Natural killer cell (primary cell): ENCODE measurements at regions not wholly inside any gene's neighbourhood (a gene's known extent, or its start where the extent isn't known, plus 50 kb on each side); places are given as distances from the start of the nearest gene placed in this dataset.

ENCODE experiments used
- ATAC-seq, 3 donors: fragments of 150-1000 bp in 2 of 3; fragments of 200-7000 bp in 1 of 3; cut with Tn5 transposase; 1 replicate in 1 of 3; 2 replicates in 2 of 3; pipeline ENCODE4 v1.10.0; 2021; ENCODE audit warnings: mild to moderate bottlenecking in 2 of 3, moderate library complexity in 2 of 3
- DNase-seq, 2 donors: peaks; one replicate each; pipeline versions ENCODE4 v3.0.0 to v3.0.0-alpha.2; 2013 to 2021; ENCODE audit warnings: mixed read lengths in 1 of 2
- H3K27ac ChIP-seq: one replicate; pipeline ENCODE4 v1.5.1; 2013; ENCODE audit warnings: mild to moderate bottlenecking, low read length
- H3K27me3 ChIP-seq: one replicate; pipeline ENCODE4 v1.6.1; 2013; ENCODE audit warnings: low read length; ENCODE audit not compliant: control insufficient read depth, insufficient read depth
- H3K36me3 ChIP-seq: one replicate; pipeline ENCODE4 v1.6.1; 2013; ENCODE audit warnings: low read length; ENCODE audit not compliant: control insufficient read depth, insufficient read depth
- H3K4me1 ChIP-seq: one replicate; pipeline ENCODE4 v1.6.1; 2013; ENCODE audit warnings: low read length; ENCODE audit not compliant: control insufficient read depth, insufficient read depth
- H3K4me3 ChIP-seq: one replicate; pipeline ENCODE4 v1.5.1; 2013; ENCODE audit warnings: low read length
- H3K9me3 ChIP-seq: one replicate; pipeline ENCODE4 v1.6.1; 2013; ENCODE audit warnings: low read length; ENCODE audit not compliant: control insufficient read depth, insufficient read depth
- H3K27ac Mint-ChIP-seq, 2 donors: one replicate each; pipeline ENCODE4 v1.8.0; 2022; ENCODE audit warnings: mild to moderate bottlenecking in 2 of 2, mixed read lengths in 2 of 2, moderate library complexity in 1 of 2
- H3K27me3 Mint-ChIP-seq, 2 donors: one replicate each; pipeline ENCODE4 v1.8.0; 2022; ENCODE audit warnings: low read depth in 2 of 2, mixed read lengths in 2 of 2
- H3K36me3 Mint-ChIP-seq: one replicate; pipeline ENCODE4 v1.8.0; 2022; ENCODE audit warnings: mixed read lengths
- H3K4me1 Mint-ChIP-seq, 2 donors: one replicate each; pipeline ENCODE4 v1.8.0; 2022; ENCODE audit warnings: mixed read lengths in 2 of 2
- H3K4me3 Mint-ChIP-seq: one replicate; pipeline ENCODE4 v1.8.0; 2022; ENCODE audit warnings: mild to moderate bottlenecking, moderate library complexity, mixed read lengths
- H3K9me3 Mint-ChIP-seq, 2 donors: one replicate each; pipeline ENCODE4 v1.8.0; 2022; ENCODE audit warnings: mixed read lengths in 2 of 2
- CTCF ChIP-seq: fragments of 200-600 bp; IDR thresholded peaks from one replicate; pipeline ENCODE4 v1.8.0; 2022; ENCODE audit warnings: antibody characterized with exemption
- WGBS: methylation state at CpG from one replicate; pipeline ENCODE4 v1.1.7; 2013; ENCODE audit warnings: missing lambda C conversion rate; ENCODE audit not compliant: insufficient coverage; 5-methylcytosine and 5-hydroxymethylcytosine counted together
- intact Hi-C: fragments of 100-400 bp; cut with micrococcal nuclease; formaldehyde crosslinking; loops from one replicate; pipeline ENCODE4 v1.14.2; 2022

GRCh38 chr12:78406213-78406612 is 458.4 kb upstream of the SYT1 start:
- no peaks in the 10 kb centered on the region for H3K4me1 ChIP-seq
- no peak overlapping the region for H3K4me3 ChIP-seq
- WGBS, result 100% methylated on average over 1 of the region's 2 CpGs
- H3K27ac ChIP-seq, result no peak overlapping the region
- H3K9me3 ChIP-seq, result no peaks in the 10 kb centered on the region
- no peaks in the 10 kb centered on the region for H3K27me3 ChIP-seq
- Mint-ChIP-seq H3K27me3 (no peaks in the 10 kb centered on the region), H3K9me3 (peaks cover 0 to 7% of the 10 kb centered on the region in 2 donors), H3K4me1 (no peaks in the 10 kb centered on the region), H3K27ac (no peak overlapping the region), H3K4me3 (no peak overlapping the region), H3K36me3 (no peaks in the 10 kb centered on the region)
- intact Hi-C loops, result no loop called here
- H3K36me3 ChIP-seq, result no peaks in the 10 kb centered on the region
- DNase-seq, result no peak
- ATAC-seq, result no peak
- no peak for TF ChIP-seq CTCF

DNA sequence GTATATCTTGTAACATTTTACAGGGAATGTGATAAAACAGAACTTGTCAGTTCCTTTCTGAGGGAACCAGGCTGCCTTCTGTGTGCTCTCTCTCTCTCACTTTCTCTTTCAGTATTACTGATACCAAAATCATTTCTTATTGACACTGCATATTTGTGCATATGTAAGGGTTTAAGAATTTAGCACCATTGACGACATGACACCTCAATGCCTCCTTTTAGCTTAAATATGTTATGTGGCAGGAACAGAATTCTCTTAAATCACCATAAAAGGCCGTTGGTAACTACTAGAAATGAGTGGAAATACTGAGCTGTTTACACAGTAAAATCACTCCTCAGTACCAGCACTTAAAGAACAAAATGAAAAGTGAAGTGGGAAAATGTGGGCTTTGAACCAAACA is 457.7 kb upstream of the SYT1 start:
- Histone ChIP-seq H3K4me1 (no peaks in the 10 kb centered on the region), H3K36me3 (no peaks in the 10 kb centered on the region), H3K4me3 (no peak overlapping the region), H3K27ac (no peak overlapping the region), H3K27me3 (no peaks in the 10 kb centered on the region), H3K9me3 (no peaks in the 10 kb centered on the region)
- TF ChIP-seq CTCF, result no peak
- no peaks in the 10 kb centered on the region for H3K4me1 Mint-ChIP-seq
- no peak overlapping the region for H3K4me3 Mint-ChIP-seq
- intact Hi-C loops, result no loop called here
- peaks cover 0 to 9% of the 10 kb centered on the region in 2 donors for H3K9me3 Mint-ChIP-seq
- DNase-seq, result no peak
- no peak overlapping the region for H3K27ac Mint-ChIP-seq
- H3K27me3 Mint-ChIP-seq, result no peaks in the 10 kb centered on the region
- no CpG with 5 or more reads among the region's 2 CpGs for WGBS
- H3K36me3 Mint-ChIP-seq, result no peaks in the 10 kb centered on the region
- ATAC-seq, result no peak

DNA sequence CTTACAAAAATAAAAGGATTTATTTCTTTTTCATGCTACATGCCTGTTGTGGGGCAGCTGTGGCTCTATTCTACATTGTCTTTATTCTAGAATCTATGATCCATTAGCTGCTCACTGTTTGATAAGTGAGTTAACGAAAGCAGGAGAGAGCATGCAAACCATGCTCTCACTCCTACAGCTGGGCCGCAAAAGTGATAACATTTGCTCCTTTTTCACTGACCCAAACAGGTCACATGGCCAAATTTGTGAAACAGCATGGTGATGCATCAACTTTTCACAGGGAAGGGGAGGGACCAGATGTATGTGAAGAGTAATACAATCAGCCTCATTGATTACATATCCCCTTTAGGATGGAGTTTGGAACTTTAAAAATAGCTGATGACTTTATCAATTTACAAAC is 456.9 kb upstream of the SYT1 start:
- intact Hi-C loops, result no loop called here

More for the DNA sequence above, 456.9 kb upstream of the SYT1 start:
- Mint-ChIP-seq H3K36me3 (no peaks in the 10 kb centered on the region), H3K4me3 (no peak overlapping the region), H3K27ac (no peak overlapping the region), H3K9me3 (peaks cover 0 to 7% of the 10 kb centered on the region in 2 donors), H3K27me3 (no peaks in the 10 kb centered on the region), H3K4me1 (no peaks in the 10 kb centered on the region)
- ATAC-seq, result no peak
- Histone ChIP-seq H3K4me1 (no peaks in the 10 kb centered on the region), H3K9me3 (no peaks in the 10 kb centered on the region), H3K36me3 (no peaks in the 10 kb centered on the region), H3K27ac (no peak overlapping the region), H3K27me3 (no peaks in the 10 kb centered on the region), H3K4me3 (no peak overlapping the region)
- TF ChIP-seq CTCF, result no peak
- no peak for DNase-seq
- WGBS, result 82% methylated on average over 2 of the region's 2 CpGs
